Sigmoid colon (tissue), 6 donors: ENCODE measurements at regions not wholly inside any gene's neighbourhood (a gene's known extent, or its start where the extent isn't known, plus 50 kb on each side); places are given as distances from the start of the nearest gene placed in this dataset.

Source experiments
- DNase-seq: peaks from one replicate; pipeline ENCODE4 v3.0.0-alpha.2; 2019
- H3K27ac ChIP-seq, 4 donors: fragments of 200-600 bp; sonication (generic); one replicate each; pipeline ENCODE4 v1.5.1; 2016 to 2019; ENCODE audit warnings: mild to moderate bottlenecking in 1 of 4
- H3K27me3 ChIP-seq, 3 donors: fragments of 200-600 bp; sonication (generic); one replicate each; pipeline ENCODE4 v1.5.1; 2019; ENCODE audit warnings: mild to moderate bottlenecking in 1 of 3
- H3K36me3 ChIP-seq, 4 donors: fragments of 200-600 bp; sonication (generic); one replicate each; pipeline ENCODE4 v1.5.1; 2016 to 2019
- H3K4me1 ChIP-seq, 4 donors: fragments of 200-600 bp; sonication (generic); one replicate each; pipeline ENCODE4 v1.5.1; 2017 to 2019
- H3K4me3 ChIP-seq, 4 donors: fragments of 200-600 bp; sonication (generic); one replicate each; pipeline ENCODE4 v1.5.1; 2017 to 2019; ENCODE audit warnings: mild to moderate bottlenecking in 2 of 4, moderate library complexity in 1 of 4
- H3K9me3 ChIP-seq, 4 donors: fragments of 200-600 bp in 3 of 4; sonication (generic) in 3 of 4; one replicate each; pipeline versions ENCODE4 v1.5.1 to v1.6.1; 2013 to 2019
- EP300 ChIP-seq, 4 donors: sonication (generic); formaldehyde crosslinking; IDR thresholded peaks; one replicate each; pipeline ENCODE4 v1.6.1; 2017; ENCODE audit warnings: antibody characterized with exemption in 4 of 4
- POLR2A ChIP-seq, 2 donors: fragments of 450-650 bp; IDR thresholded peaks; one replicate each; pipeline ENCODE4 v1.6.1; 2016; ENCODE audit warnings: antibody characterized with exemption in 2 of 2, mild to moderate bottlenecking in 2 of 2, moderate library complexity in 2 of 2
- POLR2AphosphoS5 ChIP-seq, 4 donors: sonication (generic); formaldehyde crosslinking; IDR thresholded peaks; one replicate each; pipeline ENCODE4 v1.6.1; 2017; ENCODE audit warnings: antibody characterized with exemption in 4 of 4
- WGBS, 2 donors: extraction: QIAGEN DNeasy Blood & Tissue Kit; methylation state at CpG; one replicate each; pipeline ENCODE4 v1.1.7; 2013; 5-methylcytosine and 5-hydroxymethylcytosine counted together
- intact Hi-C: fragments of 100-400 bp; cut with DNase I; formaldehyde crosslinking; loops from one replicate; pipeline ENCODE4 v1.15.1; 2023
- TF ChIP-seq, protein P1 (sequence below), 4 experiments: fragments of 450-650 bp in 3 of 4; fragments of 200-600 bp in 1 of 4; IDR thresholded peaks; one replicate each; pipeline ENCODE4 v1.5.1; 2016 to 2019; ENCODE audit warnings: antibody characterized with exemption in 4 of 4, mild to moderate bottlenecking in 3 of 4, moderate library complexity in 2 of 4
- donor health status: healthy with polysubstance abuse.
- donor health status: healthy.

DNA sequence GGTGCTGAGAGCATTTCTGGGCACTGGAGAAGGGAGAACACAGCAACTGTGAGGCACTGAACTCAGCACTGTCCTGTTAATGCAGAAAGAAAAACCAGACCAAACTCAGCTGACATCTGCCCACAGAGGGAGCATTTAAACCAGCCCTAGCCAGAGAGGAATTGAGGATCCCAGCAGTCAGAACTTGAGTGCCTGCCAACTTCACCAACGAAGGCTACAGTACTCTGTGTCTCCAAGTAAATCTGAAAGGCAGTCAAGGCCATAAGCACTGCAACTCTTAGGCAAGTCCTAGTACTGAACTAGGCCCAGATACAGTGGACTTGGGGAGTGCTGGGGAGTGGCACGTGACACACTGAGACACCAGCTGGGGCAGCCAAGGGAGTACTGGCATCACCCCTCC is 176.2 kb upstream of the ZC3H15 start:
- no peaks in the 10 kb centered on the region for H3K4me1 ChIP-seq
- TF ChIP-seq, protein P1, sequence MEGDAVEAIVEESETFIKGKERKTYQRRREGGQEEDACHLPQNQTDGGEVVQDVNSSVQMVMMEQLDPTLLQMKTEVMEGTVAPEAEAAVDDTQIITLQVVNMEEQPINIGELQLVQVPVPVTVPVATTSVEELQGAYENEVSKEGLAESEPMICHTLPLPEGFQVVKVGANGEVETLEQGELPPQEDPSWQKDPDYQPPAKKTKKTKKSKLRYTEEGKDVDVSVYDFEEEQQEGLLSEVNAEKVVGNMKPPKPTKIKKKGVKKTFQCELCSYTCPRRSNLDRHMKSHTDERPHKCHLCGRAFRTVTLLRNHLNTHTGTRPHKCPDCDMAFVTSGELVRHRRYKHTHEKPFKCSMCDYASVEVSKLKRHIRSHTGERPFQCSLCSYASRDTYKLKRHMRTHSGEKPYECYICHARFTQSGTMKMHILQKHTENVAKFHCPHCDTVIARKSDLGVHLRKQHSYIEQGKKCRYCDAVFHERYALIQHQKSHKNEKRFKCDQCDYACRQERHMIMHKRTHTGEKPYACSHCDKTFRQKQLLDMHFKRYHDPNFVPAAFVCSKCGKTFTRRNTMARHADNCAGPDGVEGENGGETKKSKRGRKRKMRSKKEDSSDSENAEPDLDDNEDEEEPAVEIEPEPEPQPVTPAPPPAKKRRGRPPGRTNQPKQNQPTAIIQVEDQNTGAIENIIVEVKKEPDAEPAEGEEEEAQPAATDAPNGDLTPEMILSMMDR (IDR thresholded peaks at IDR 0.05): no peak
- no peak for TF ChIP-seq POLR2AphosphoS5 (IDR thresholded peaks at IDR 0.05)
- no peak for TF ChIP-seq EP300 (IDR thresholded peaks at IDR 0.05)
- no peak for TF ChIP-seq POLR2A (IDR thresholded peaks at IDR 0.05)
- H3K9me3 ChIP-seq: peaks cover 3 to 10% (median 6%) of the 10 kb centered on the region in 4 donors
- H3K27ac ChIP-seq: peak overlapping the region in 1 of 4 donors; percentile 11
- intact Hi-C loops: no loop called here
- WGBS, 2 donors: 64 to 82% methylated on average over 2 of the region's 2 CpGs
- no peak for DNase-seq
- H3K4me3 ChIP-seq: no peak overlapping the region
- no peaks in the 10 kb centered on the region for H3K36me3 ChIP-seq
- H3K27me3 ChIP-seq: no peaks in the 10 kb centered on the region

DNA sequence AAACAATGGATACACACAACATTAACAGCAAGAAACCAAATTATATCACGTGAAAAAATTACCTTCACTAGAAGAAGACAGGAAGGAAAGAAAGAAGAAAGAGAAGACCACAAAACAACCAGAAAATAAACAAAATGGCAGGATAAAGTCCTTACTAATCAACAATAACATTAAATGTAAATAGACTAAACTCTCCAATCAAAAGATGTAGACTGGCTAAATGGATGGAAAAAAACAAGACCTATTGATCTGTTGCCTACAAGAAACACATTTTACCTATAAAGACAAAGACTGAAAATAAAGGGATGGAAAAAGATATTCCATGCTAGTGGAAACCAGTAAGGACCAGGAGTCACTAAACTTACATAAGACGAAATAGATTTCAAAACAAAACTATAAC is 167.0 kb upstream of the ZC3H15 start:
- no peak overlapping the region for H3K4me3 ChIP-seq
- no peak for DNase-seq
- no peaks in the 10 kb centered on the region for H3K27me3 ChIP-seq
- H3K36me3 ChIP-seq: no peaks in the 10 kb centered on the region
- WGBS, 2 donors: 95 to 99% methylated on average over 2 of the region's 2 CpGs
- TF ChIP-seq, protein P1 (IDR thresholded peaks at IDR 0.05): no peak
- no peak for TF ChIP-seq EP300 (IDR thresholded peaks at IDR 0.05)
- no peak overlapping the region for H3K27ac ChIP-seq
- no peaks in the 10 kb centered on the region for H3K9me3 ChIP-seq
- intact Hi-C loops: no loop called here
- H3K4me1 ChIP-seq: no peaks in the 10 kb centered on the region

DNA sequence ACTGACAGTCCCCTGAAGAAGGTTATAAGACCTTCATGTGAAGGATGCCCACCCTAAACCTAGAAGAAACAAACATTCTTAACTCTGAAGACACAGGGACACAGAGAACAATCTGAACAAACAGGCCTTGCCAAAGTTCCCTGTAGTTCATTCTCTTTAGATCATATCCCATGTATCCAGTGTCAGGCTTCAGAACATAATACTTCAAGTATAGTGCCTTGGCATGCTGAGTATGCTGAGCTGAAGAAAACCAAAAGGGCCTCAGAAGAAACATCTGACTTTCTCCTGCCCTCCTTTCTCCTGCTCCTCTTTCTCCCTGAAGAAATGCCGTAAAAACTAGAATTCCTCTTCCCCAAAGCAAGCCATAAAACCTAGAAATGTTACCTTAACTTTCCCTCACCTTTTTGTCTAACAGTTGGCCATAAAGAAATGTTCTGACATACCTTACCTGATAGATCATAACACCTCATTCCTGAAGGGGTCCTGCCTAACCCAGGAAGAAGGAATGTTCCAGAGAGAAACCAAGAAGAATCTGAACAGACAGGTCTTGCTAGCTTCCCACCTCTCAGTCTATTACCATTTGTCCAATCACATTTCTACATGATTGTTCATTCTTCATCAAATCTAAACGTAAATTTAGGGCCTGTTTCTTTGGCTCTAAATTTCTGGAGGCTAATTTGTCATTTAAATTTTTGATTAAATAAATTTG is 160.1 kb upstream of the ZC3H15 start:
- H3K4me1 ChIP-seq: no peaks in the 10 kb centered on the region
- WGBS, 2 donors: 77 to 86% methylated on average over 2 of the region's 2 CpGs
- intact Hi-C loops: no loop called here
- TF ChIP-seq POLR2AphosphoS5 (IDR thresholded peaks at IDR 0.05): no peak
- TF ChIP-seq, protein P1 (IDR thresholded peaks at IDR 0.05): no peak
- no peak for TF ChIP-seq EP300 (IDR thresholded peaks at IDR 0.05)
- TF ChIP-seq POLR2A (IDR thresholded peaks at IDR 0.05): no peak
- no peak overlapping the region for H3K4me3 ChIP-seq
- H3K9me3 ChIP-seq: no peaks in the 10 kb centered on the region
- no peak for DNase-seq
- H3K36me3 ChIP-seq: no peaks in the 10 kb centered on the region
- H3K27ac ChIP-seq: no peak overlapping the region
- H3K27me3 ChIP-seq: no peaks in the 10 kb centered on the region

- Histone ChIP-seq H3K27me3 (no peaks in the 10 kb centered on the region), H3K9me3 (no peaks in the 10 kb centered on the region), H3K4me3 (no peak overlapping the region), H3K36me3 (no peaks in the 10 kb centered on the region), H3K27ac (no peak overlapping the region), H3K4me1 (no peaks in the 10 kb centered on the region)
- intact Hi-C loops: no loop called here
- 90 to 92% methylated on average over 3 of the region's 3 CpGs for WGBS, 2 donors
- no peak for TF ChIP-seq POLR2A (IDR thresholded peaks at IDR 0.05)
- no peak for TF ChIP-seq EP300 (IDR thresholded peaks at IDR 0.05)
- no peak for DNase-seq
Observed at GRCh38 chr2:186327251-186327868, 158.7 kb upstream of the ZC3H15 start.

- Histone ChIP-seq H3K4me3 (no peak overlapping the region), H3K27me3 (no peaks in the 10 kb centered on the region), H3K9me3 (no peaks in the 10 kb centered on the region), H3K36me3 (no peaks in the 10 kb centered on the region), H3K4me1 (no peaks in the 10 kb centered on the region), H3K27ac (no peak overlapping the region)
- TF ChIP-seq POLR2A (IDR thresholded peaks at IDR 0.05) (no peak), POLR2AphosphoS5 (IDR thresholded peaks at IDR 0.05) (no peak), EP300 (IDR thresholded peaks at IDR 0.05) (no peak)
- TF ChIP-seq, protein P1 (IDR thresholded peaks at IDR 0.05): no peak
- no peak for DNase-seq
- intact Hi-C loops: no loop called here
Observed at GRCh38 chr2:186328838-186329237, 157.2 kb upstream of the ZC3H15 start.
